ENCODE measurements at regions not wholly inside any gene's neighbourhood (a gene's known extent, or its start where the extent isn't known, plus 50 kb on each side); places are given as distances from the start of the nearest gene placed in this dataset.

DNA sequence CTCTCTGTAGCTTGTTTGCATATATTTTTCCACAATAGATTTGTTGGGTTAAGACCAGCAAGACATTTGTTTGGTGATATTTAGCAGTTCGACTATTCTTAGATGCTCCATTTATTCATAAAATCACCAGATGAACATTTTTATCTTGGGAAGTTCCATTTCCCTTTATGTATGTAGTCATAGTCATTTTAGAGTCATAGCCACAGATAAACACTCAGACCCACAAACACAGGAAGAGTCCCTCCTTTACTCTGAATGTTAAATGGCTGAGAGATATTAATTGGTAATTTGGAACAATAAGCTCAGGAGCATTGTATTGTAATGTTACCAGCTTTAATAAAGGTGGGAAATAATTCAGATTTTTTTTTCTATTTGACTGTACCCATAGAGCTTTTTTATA is 1608.7 kb downstream of the STIM2 start:
- TF ChIP-seq, protein P1, sequence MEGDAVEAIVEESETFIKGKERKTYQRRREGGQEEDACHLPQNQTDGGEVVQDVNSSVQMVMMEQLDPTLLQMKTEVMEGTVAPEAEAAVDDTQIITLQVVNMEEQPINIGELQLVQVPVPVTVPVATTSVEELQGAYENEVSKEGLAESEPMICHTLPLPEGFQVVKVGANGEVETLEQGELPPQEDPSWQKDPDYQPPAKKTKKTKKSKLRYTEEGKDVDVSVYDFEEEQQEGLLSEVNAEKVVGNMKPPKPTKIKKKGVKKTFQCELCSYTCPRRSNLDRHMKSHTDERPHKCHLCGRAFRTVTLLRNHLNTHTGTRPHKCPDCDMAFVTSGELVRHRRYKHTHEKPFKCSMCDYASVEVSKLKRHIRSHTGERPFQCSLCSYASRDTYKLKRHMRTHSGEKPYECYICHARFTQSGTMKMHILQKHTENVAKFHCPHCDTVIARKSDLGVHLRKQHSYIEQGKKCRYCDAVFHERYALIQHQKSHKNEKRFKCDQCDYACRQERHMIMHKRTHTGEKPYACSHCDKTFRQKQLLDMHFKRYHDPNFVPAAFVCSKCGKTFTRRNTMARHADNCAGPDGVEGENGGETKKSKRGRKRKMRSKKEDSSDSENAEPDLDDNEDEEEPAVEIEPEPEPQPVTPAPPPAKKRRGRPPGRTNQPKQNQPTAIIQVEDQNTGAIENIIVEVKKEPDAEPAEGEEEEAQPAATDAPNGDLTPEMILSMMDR (IDR thresholded peaks at IDR 0.05): no peak
- TF ChIP-seq POLR2A (IDR thresholded peaks at IDR 0.05; ENCODE audit: low read depth) (no peak), POLR2AphosphoS5 (IDR thresholded peaks at IDR 0.05) (no peak)

All from esophagus muscularis mucosa (tissue), 3 donors.